Keratinocyte (primary cell): ENCODE measurements at regions not wholly inside any gene's neighbourhood (a gene's known extent, or its start where the extent isn't known, plus 50 kb on each side); places are given as distances from the start of the nearest gene placed in this dataset.

ENCODE experiments used
- EZH2 ChIP-seq: IDR thresholded peaks from one replicate; pipeline ENCODE4 v1.6.1; 2012; ENCODE audit warnings: inconsistent platforms, mild to moderate bottlenecking, low read length, moderate library complexity
- TF ChIP-seq, protein P1 (sequence below), 3 experiments: IDR thresholded peaks in 1 of 3; conservative IDR thresholded peaks in 1 of 3; optimal IDR thresholded peaks in 1 of 3; 2 replicates in 2 of 3; 3 replicates in 1 of 3; pipeline versions ENCODE3 to v1.5.1; 2011; ENCODE audit warnings: low read length in 3 of 3, mild to moderate bottlenecking in 3 of 3, moderate library complexity in 2 of 3, control low read depth in 1 of 3, inconsistent platforms in 1 of 3; ENCODE audit not compliant: insufficient read depth in 2 of 3; ENCODE audit errors: extremely low read depth in 1 of 3

- TF ChIP-seq, protein P1, sequence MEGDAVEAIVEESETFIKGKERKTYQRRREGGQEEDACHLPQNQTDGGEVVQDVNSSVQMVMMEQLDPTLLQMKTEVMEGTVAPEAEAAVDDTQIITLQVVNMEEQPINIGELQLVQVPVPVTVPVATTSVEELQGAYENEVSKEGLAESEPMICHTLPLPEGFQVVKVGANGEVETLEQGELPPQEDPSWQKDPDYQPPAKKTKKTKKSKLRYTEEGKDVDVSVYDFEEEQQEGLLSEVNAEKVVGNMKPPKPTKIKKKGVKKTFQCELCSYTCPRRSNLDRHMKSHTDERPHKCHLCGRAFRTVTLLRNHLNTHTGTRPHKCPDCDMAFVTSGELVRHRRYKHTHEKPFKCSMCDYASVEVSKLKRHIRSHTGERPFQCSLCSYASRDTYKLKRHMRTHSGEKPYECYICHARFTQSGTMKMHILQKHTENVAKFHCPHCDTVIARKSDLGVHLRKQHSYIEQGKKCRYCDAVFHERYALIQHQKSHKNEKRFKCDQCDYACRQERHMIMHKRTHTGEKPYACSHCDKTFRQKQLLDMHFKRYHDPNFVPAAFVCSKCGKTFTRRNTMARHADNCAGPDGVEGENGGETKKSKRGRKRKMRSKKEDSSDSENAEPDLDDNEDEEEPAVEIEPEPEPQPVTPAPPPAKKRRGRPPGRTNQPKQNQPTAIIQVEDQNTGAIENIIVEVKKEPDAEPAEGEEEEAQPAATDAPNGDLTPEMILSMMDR (optimal IDR thresholded peaks at IDR 0.05 in 1 of 3, IDR thresholded peaks at IDR 0.05 in 1 of 3, conservative IDR thresholded peaks at IDR 0.05 in 1 of 3; ENCODE audit: extremely low read depth in 1 of 3, insufficient read depth in 2 of 3, low read length in 3 of 3): no peak
- TF ChIP-seq EZH2: no peak
Measured at GRCh38 chr9:134493461-134494272, 147.9 kb upstream of the COL5A1 start.
